ENCODE measurements at regions not wholly inside any gene's neighbourhood (a gene's known extent, or its start where the extent isn't known, plus 50 kb on each side); places are given as distances from the start of the nearest gene placed in this dataset.
"Not testable (repeated sequence)": the region's sequence is repeated elsewhere in the genome, so short reads cannot be mapped to it uniquely, and the experiment has no call there.

DNA sequence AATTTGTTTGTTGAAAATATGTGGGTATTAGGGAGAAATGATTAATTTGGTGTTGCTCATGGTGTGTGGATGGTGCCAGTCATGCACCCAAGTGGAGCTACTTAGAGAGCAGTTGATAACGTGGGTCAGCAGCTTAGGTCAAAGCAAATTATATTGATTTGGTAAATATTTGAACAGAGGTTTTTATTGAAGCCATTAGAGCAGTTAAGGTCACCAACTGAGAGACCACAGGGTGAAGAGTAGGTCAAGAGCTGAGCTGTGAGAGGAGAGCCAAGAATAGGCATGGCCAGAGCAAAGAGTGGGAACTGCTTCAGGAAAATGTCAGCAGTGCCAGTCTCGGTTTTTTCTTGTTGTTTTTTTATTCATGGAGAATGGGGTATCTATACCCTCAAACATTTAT lies 97.9 kb downstream of the TMEM168 start:
- no peaks in the 10 kb centered on the region for H3K27me3 ChIP-seq (ENCODE audit: control insufficient read depth, low read length)
- H4K20me1 ChIP-seq (ENCODE audit: control insufficient read depth, insufficient read depth, low read depth, low read length) = no peaks in the 10 kb centered on the region
- H3K9me2 ChIP-seq (replicated peaks; ENCODE audit: control insufficient read depth, low read length) = no peaks in the 10 kb centered on the region
- no peak overlapping the region for H3K4me2 ChIP-seq (ENCODE audit: low read length)
- H3K36me3 ChIP-seq (ENCODE audit: control insufficient read depth, low read length) = no peaks in the 10 kb centered on the region
- TF ChIP-seq, protein P1, sequence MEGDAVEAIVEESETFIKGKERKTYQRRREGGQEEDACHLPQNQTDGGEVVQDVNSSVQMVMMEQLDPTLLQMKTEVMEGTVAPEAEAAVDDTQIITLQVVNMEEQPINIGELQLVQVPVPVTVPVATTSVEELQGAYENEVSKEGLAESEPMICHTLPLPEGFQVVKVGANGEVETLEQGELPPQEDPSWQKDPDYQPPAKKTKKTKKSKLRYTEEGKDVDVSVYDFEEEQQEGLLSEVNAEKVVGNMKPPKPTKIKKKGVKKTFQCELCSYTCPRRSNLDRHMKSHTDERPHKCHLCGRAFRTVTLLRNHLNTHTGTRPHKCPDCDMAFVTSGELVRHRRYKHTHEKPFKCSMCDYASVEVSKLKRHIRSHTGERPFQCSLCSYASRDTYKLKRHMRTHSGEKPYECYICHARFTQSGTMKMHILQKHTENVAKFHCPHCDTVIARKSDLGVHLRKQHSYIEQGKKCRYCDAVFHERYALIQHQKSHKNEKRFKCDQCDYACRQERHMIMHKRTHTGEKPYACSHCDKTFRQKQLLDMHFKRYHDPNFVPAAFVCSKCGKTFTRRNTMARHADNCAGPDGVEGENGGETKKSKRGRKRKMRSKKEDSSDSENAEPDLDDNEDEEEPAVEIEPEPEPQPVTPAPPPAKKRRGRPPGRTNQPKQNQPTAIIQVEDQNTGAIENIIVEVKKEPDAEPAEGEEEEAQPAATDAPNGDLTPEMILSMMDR (IDR thresholded peaks at IDR 0.05; ENCODE audit: low read depth, low read length, poor library complexity, severe bottlenecking) = no peak
- no peak for TF ChIP-seq EZH2phosphoT487 (IDR thresholded peaks at IDR 0.05; ENCODE audit: borderline replicate concordance, low read length)
- no peaks in the 10 kb centered on the region for H3F3A ChIP-seq (ENCODE audit: control insufficient read depth, insufficient read depth)
- no peaks in the 10 kb centered on the region for H3K9me3 ChIP-seq (ENCODE audit: control insufficient read depth, insufficient read depth, low read length)
- no peaks in the 10 kb centered on the region for H3K4me1 ChIP-seq (ENCODE audit: control insufficient read depth, low read length)
- H3K79me2 ChIP-seq (ENCODE audit: control insufficient read depth, low read length) = no peaks in the 10 kb centered on the region
- no peak overlapping the region for H3K27ac ChIP-seq (ENCODE audit: low read depth, low read length)
- H3K4me3 ChIP-seq (ENCODE audit: low read length) = no peak overlapping the region

DNA sequence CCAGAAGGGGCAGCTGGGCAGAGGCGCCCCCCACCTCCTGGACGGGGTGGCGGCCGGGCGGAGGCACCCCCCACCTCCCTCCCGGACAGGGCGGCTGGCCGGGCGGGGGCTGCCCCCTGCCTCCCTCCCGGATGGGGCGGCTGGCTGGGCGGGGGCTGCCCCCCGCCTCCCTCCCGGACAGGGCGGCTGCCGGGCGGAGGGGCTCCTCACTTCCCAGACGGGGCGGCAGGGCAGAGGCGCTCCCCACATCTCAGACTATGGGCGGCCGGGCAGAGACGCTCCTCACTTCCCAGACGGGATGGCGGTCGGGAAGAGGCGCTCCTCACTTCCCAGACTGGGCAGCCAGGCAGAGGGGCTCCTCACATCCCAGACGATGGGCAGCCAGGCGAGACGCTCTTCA lies 93.0 kb downstream of the TMEM168 start:
- not testable (repeated sequence) for H3K9me2 ChIP-seq (replicated peaks; ENCODE audit: control insufficient read depth, low read length); H3K4me2 ChIP-seq (ENCODE audit: low read length); H3K36me3 ChIP-seq (ENCODE audit: control insufficient read depth, low read length); H4K20me1 ChIP-seq (ENCODE audit: control insufficient read depth, insufficient read depth, low read depth, low read length); H3K27ac ChIP-seq (ENCODE audit: low read depth, low read length); H3K27me3 ChIP-seq (ENCODE audit: control insufficient read depth, low read length); H3K9me3 ChIP-seq (ENCODE audit: control insufficient read depth, insufficient read depth, low read length); H3K4me3 ChIP-seq (ENCODE audit: low read length); H3F3A ChIP-seq (ENCODE audit: control insufficient read depth, insufficient read depth); H3K79me2 ChIP-seq (ENCODE audit: control insufficient read depth, low read length); H3K4me1 ChIP-seq (ENCODE audit: control insufficient read depth, low read length)

DNA sequence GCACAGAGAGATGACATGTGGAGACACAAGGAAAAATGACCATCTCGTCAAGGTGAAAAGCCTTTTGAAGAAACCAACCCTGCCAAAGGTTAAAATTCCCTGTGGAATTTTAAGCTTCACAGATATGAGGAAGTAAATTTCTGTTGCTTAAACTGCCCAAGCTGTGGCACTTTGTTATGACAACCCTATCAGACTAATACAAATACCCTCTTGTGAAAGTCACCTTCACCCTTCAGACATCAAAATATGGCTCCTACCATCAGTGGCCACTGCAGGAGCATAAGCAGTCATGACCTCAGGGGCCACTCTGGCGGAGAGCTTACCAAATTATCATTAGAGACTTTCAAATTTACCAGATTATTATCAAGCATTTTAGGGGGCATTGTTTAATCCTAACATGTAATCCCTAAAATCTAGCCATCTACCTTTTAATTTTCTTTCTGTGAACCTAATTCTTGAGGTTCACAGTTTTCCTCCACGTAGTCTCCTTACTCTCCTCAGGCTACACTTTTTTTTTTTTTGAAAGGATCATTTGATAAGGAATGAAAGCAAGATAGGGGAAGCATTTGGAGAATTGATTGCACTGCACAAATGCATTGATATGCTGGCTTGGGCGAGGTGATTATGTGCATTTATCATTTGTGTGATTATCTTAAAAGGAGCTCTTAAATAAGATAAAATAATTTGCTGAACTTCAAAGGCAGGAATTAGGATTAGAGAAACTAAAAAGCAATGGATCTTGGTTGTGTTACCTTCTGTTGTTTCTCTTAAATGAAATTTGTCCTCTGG lies 90.3 kb downstream of the TMEM168 start:
- no peaks in the 10 kb centered on the region for H3K9me3 ChIP-seq (ENCODE audit: control insufficient read depth, insufficient read depth, low read length)
- no peaks in the 10 kb centered on the region for H4K20me1 ChIP-seq (ENCODE audit: control insufficient read depth, insufficient read depth, low read depth, low read length)
- no peaks in the 10 kb centered on the region for H3F3A ChIP-seq (ENCODE audit: control insufficient read depth, insufficient read depth)
- no peak overlapping the region for H3K4me2 ChIP-seq (ENCODE audit: low read length)
- H3K36me3 ChIP-seq (ENCODE audit: control insufficient read depth, low read length) = no peaks in the 10 kb centered on the region
- no peaks in the 10 kb centered on the region for H3K9me2 ChIP-seq (replicated peaks; ENCODE audit: control insufficient read depth, low read length)
- H3K27me3 ChIP-seq (ENCODE audit: control insufficient read depth, low read length) = no peaks in the 10 kb centered on the region
- no peak for TF ChIP-seq EZH2phosphoT487 (IDR thresholded peaks at IDR 0.05; ENCODE audit: borderline replicate concordance, low read length)
- TF ChIP-seq, protein P1 (IDR thresholded peaks at IDR 0.05; ENCODE audit: low read depth, low read length, poor library complexity, severe bottlenecking) = no peak
- no peak overlapping the region for H3K4me3 ChIP-seq (ENCODE audit: low read length)
- H3K27ac ChIP-seq (ENCODE audit: low read depth, low read length) = no peak overlapping the region
- H3K4me1 ChIP-seq (ENCODE audit: control insufficient read depth, low read length) = no peaks in the 10 kb centered on the region; the same call in 1 of the 2 replicates
- H3K79me2 ChIP-seq (ENCODE audit: control insufficient read depth, low read length) = no peaks in the 10 kb centered on the region

DNA sequence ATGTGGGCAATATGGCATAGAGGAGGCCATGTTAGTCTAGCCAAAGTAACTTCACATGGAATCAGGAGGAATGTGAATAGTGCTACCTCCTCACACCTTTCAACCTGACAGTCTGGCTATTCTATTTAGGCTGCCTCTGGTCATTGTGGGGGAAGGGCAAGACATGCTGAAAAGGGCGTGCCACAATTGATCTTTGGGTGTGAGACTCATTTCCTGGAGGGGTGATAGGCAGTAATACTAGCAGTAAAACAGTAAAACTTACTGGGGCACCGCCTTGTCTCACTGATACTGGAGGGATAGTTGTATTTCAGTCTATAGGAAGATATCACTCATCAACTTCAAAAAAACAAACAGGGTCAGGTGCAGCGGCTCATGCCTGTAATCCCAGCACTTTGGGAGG lies 88.7 kb downstream of the TMEM168 start:
- Histone ChIP-seq H3K79me2 (ENCODE audit: control insufficient read depth, low read length) (no peaks in the 10 kb centered on the region), H3K4me2 (ENCODE audit: low read length) (no peak overlapping the region), H3K4me1 (ENCODE audit: control insufficient read depth, low read length) (no peaks in the 10 kb centered on the region; the same call in 1 of the 2 replicates), H3K27me3 (ENCODE audit: control insufficient read depth, low read length) (no peaks in the 10 kb centered on the region), H4K20me1 (ENCODE audit: control insufficient read depth, insufficient read depth, low read depth, low read length) (no peaks in the 10 kb centered on the region), H3K36me3 (ENCODE audit: control insufficient read depth, low read length) (no peaks in the 10 kb centered on the region), H3K4me3 (ENCODE audit: low read length) (no peak overlapping the region), H3K27ac (ENCODE audit: low read depth, low read length) (no peak overlapping the region), H3K9me2 (replicated peaks; ENCODE audit: control insufficient read depth, low read length) (no peaks in the 10 kb centered on the region), H3F3A (ENCODE audit: control insufficient read depth, insufficient read depth) (no peaks in the 10 kb centered on the region), H3K9me3 (ENCODE audit: control insufficient read depth, insufficient read depth, low read length) (no peaks in the 10 kb centered on the region)
- no peak for TF ChIP-seq EZH2phosphoT487 (IDR thresholded peaks at IDR 0.05; ENCODE audit: borderline replicate concordance, low read length)
- TF ChIP-seq, protein P1 (IDR thresholded peaks at IDR 0.05; ENCODE audit: low read depth, low read length, poor library complexity, severe bottlenecking) = no peak
